MCF 10A (cell line): ENCODE measurements at regions not wholly inside any gene's neighbourhood (a gene's known extent, or its start where the extent isn't known, plus 50 kb on each side); places are given as distances from the start of the nearest gene placed in this dataset.

Experiments
- BruUV-seq: library from RNA; stranded (reverse); fragments of 400-500 nt; replicated peaks from 2 replicates; lab custom pipeline; 2021; lab: Mats Ljungman, UMichigan
- CTCF ChIA-PET: fragments of 300-600 bp; sonication (Branson Sonifier 250); formaldehyde crosslinking; extraction: SDS; loops from one replicate; lab custom pipeline; 2021; ENCODE audit warnings: antibody characterized with exemption, inconsistent platforms; lab: Yijun Ruan, JAX
- POLR2A ChIA-PET: fragments of 300-600, 350-650 bp; sonication (Branson Sonifier 250); formaldehyde crosslinking; extraction: SDS; loops from one replicate; lab custom pipeline; 2020; ENCODE audit warnings: antibody characterized with exemption, inconsistent platforms; lab: Yijun Ruan, JAX
- DNase-seq: peaks from one replicate; pipeline ENCODE4 v3.0.0-alpha.2; 2018; ENCODE audit not compliant: unreplicated experiment
- H3K27ac Mint-ChIP-seq: one replicate; pipeline ENCODE4 v1.8.0; 2022; ENCODE audit warnings: mild to moderate bottlenecking, low read depth, mixed read lengths; ENCODE audit not compliant: unreplicated experiment
- H3K27me3 Mint-ChIP-seq: one replicate; pipeline ENCODE4 v1.8.0; 2022; ENCODE audit warnings: mixed read lengths; ENCODE audit not compliant: insufficient read depth, unreplicated experiment
- H3K36me3 Mint-ChIP-seq: one replicate; pipeline ENCODE4 v1.8.0; 2022; ENCODE audit warnings: mild to moderate bottlenecking, moderate library complexity, mixed read lengths; ENCODE audit not compliant: insufficient read depth, unreplicated experiment
- H3K4me1 Mint-ChIP-seq: one replicate; pipeline ENCODE4 v1.8.0; 2022; ENCODE audit warnings: mixed read lengths; ENCODE audit not compliant: insufficient read depth, unreplicated experiment
- H3K4me3 Mint-ChIP-seq: one replicate; pipeline ENCODE4 v1.8.0; 2022; ENCODE audit warnings: mild to moderate bottlenecking, moderate library complexity, mixed read lengths; ENCODE audit not compliant: unreplicated experiment
- H3K9me3 Mint-ChIP-seq: one replicate; pipeline ENCODE4 v1.8.0; 2022; ENCODE audit warnings: mixed read lengths; ENCODE audit not compliant: unreplicated experiment
- CTCF ChIP-seq: fragments of 200-600 bp; IDR thresholded peaks from one replicate; pipeline ENCODE4 v1.8.0; 2022; ENCODE audit warnings: antibody characterized with exemption, mild to moderate bottlenecking; ENCODE audit not compliant: unreplicated experiment
- intact Hi-C: fragments of 100-400 bp; cut with micrococcal nuclease; formaldehyde crosslinking; loops from 2 replicates; pipeline ENCODE4 v1.14.1; 2022

GRCh38 chr1:75984781-75985180 is 52.6 kb upstream of the ASB17 start:
- CTCF ChIA-PET: interaction anchor here (0.8 to 1.2 kb wide), 2 partner anchors 9 to 45 kb away, joined by 3 to 5 read pairs; no protein-coding TSS in a partner anchor
- POLR2A ChIA-PET: interaction anchor here (0.6 to 1.2 kb wide), 4 partner anchors 10 to 272 kb away, joined by 3 to 4 read pairs (median 3); no protein-coding TSS in a partner anchor
- Mint-ChIP-seq H3K4me1 (peaks cover 6% of the 10 kb centered on the region), H3K27ac (no peak overlapping the region), H3K4me3 (no peak overlapping the region), H3K9me3 (peaks cover 13% of the 10 kb centered on the region), H3K36me3 (no peaks in the 10 kb centered on the region), H3K27me3 (no peaks in the 10 kb centered on the region)
- BruUV-seq: no TSS peak
- intact Hi-C loops: no loop called here
- no peak for TF ChIP-seq CTCF
- no peak for DNase-seq

GRCh38 chr1:75985827-75986226 is 53.6 kb upstream of the ASB17 start:
- H3K27me3 Mint-ChIP-seq: no peaks in the 10 kb centered on the region
- H3K36me3 Mint-ChIP-seq: no peaks in the 10 kb centered on the region
- ChIA-PET POLR2A (no interaction called here), CTCF (interaction anchor here (0.6 to 1.2 kb wide), 2 partner anchors 10 to 739 kb away, joined by 3 to 5 read pairs; no protein-coding TSS in a partner anchor)
- H3K4me3 Mint-ChIP-seq: no peak overlapping the region
- no peak for TF ChIP-seq CTCF
- peaks cover 13% of the 10 kb centered on the region for H3K9me3 Mint-ChIP-seq
- DNase-seq: peak; percentile 67
- no TSS peak for BruUV-seq
- peaks cover 6% of the 10 kb centered on the region for H3K4me1 Mint-ChIP-seq
- intact Hi-C loops: no loop called here
- no peak overlapping the region for H3K27ac Mint-ChIP-seq

DNA sequence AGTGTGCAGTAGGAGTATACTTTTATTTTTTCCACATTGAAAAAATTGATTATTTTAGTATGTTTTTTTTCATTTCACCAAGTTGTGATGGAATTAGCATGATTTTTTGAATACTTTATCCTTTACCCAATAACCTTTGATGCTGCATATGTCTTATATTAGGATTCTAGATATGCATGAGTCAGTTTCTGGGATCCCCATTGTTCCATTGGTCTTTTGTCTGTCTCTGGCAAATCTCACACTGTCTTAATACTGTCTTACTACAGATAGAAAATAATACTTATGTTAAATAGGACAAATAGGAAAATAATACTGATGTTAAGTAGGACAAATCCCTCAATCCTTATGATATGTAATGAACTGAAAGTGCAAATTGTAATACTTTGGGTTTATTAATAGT is 54.3 kb upstream of the ASB17 start:
- Mint-ChIP-seq H3K27me3 (no peaks in the 10 kb centered on the region), H3K9me3 (peaks cover 13% of the 10 kb centered on the region), H3K27ac (no peak overlapping the region), H3K4me3 (no peak overlapping the region), H3K4me1 (no peaks in the 10 kb centered on the region), H3K36me3 (no peaks in the 10 kb centered on the region)
- ChIA-PET CTCF (no interaction called here), POLR2A (no interaction called here)
- TF ChIP-seq CTCF: no peak
- DNase-seq: no peak
- intact Hi-C loops: no loop called here
- BruUV-seq: no TSS peak

GRCh38 chr1:75989121-75989520 is 56.9 kb upstream of the ASB17 start:
- no peak overlapping the region for H3K4me3 Mint-ChIP-seq
- intact Hi-C loops: no loop called here
- BruUV-seq: no TSS peak
- CTCF ChIA-PET: interaction anchor here (0.7 to 1.3 kb wide), 5 partner anchors 10 to 1158 kb away, joined by 3 to 4 read pairs (median 3); no protein-coding TSS in a partner anchor
- DNase-seq: no peak
- peaks cover 7% of the 10 kb centered on the region for H3K9me3 Mint-ChIP-seq
- H3K27me3 Mint-ChIP-seq: no peaks in the 10 kb centered on the region
- H3K27ac Mint-ChIP-seq: no peak overlapping the region
- no peak for TF ChIP-seq CTCF
- no peaks in the 10 kb centered on the region for H3K36me3 Mint-ChIP-seq
- POLR2A ChIA-PET: no interaction called here
- no peaks in the 10 kb centered on the region for H3K4me1 Mint-ChIP-seq
